ENCODE measurements at regions not wholly inside any gene's neighbourhood (a gene's known extent, or its start where the extent isn't known, plus 50 kb on each side); places are given as distances from the start of the nearest gene placed in this dataset.

DNA sequence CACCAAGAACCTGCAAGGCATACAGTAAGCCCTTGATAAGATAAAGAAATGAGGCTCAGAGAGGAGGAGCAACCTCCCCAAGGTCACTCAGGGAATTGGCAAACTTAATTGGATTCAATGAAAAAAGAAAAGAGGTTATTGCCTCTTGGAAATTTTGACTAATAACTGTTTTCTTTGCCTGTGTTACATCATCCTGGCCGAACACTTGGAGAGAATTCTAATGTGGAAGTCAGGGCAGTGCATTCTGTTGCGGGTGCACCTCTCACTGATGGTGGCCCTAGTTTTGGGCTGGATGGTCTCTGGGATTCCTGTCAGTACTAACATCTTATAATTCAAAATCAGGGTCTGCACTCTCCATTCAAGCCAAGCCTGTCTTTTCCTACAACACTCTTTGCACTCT is 186.2 kb upstream of the BCOR start:
- no peaks in the 10 kb centered on the region for H3K36me3 ChIP-seq (ENCODE audit: insufficient read depth, low read length)
- no peaks in the 10 kb centered on the region for H4K20me1 ChIP-seq (ENCODE audit: insufficient read depth)
- H2AFZ ChIP-seq (ENCODE audit: low read depth, low read length), result no peak overlapping the region
- H3K4me3 ChIP-seq (ENCODE audit: low read length), result no peak overlapping the region
- no peaks in the 10 kb centered on the region for H3K27me3 ChIP-seq (ENCODE audit: insufficient read depth, low read depth, low read length)
- no peak overlapping the region for H3K27ac ChIP-seq (ENCODE audit: low read length)
- H3K9ac ChIP-seq (ENCODE audit: low read length), result no peak overlapping the region
- H3F3A ChIP-seq (ENCODE audit: insufficient read depth, low read length, poor library complexity, severe bottlenecking), result no peaks in the 10 kb centered on the region
- no peaks in the 10 kb centered on the region for H3K9me2 ChIP-seq (ENCODE audit: insufficient read depth, low read length)
- H3K4me2 ChIP-seq (ENCODE audit: low read length), result no peak overlapping the region
- no peaks in the 10 kb centered on the region for H3K79me2 ChIP-seq (replicated peaks; ENCODE audit: insufficient read depth, low read length)
- TF ChIP-seq POLR2AphosphoS5 (IDR thresholded peaks at IDR 0.05) (no peak), SMC3 (conservative IDR thresholded peaks at IDR 0.05; ENCODE audit: poor library complexity) (no peak), RAD21 (conservative IDR thresholded peaks at IDR 0.05) (no peak), TAF1 (IDR thresholded peaks at IDR 0.05; ENCODE audit: low read depth) (no peak), EP300 (conservative IDR thresholded peaks at IDR 0.05; ENCODE audit: poor library complexity, severe bottlenecking) (no peak), MXI1 (conservative IDR thresholded peaks at IDR 0.05; ENCODE audit: poor library complexity, severe bottlenecking) (no peak), EZH2 (IDR thresholded peaks at IDR 0.05; ENCODE audit: borderline replicate concordance, insufficient read depth, low read length, poor library complexity, severe bottlenecking) (no peak)
- TF ChIP-seq, protein P1, sequence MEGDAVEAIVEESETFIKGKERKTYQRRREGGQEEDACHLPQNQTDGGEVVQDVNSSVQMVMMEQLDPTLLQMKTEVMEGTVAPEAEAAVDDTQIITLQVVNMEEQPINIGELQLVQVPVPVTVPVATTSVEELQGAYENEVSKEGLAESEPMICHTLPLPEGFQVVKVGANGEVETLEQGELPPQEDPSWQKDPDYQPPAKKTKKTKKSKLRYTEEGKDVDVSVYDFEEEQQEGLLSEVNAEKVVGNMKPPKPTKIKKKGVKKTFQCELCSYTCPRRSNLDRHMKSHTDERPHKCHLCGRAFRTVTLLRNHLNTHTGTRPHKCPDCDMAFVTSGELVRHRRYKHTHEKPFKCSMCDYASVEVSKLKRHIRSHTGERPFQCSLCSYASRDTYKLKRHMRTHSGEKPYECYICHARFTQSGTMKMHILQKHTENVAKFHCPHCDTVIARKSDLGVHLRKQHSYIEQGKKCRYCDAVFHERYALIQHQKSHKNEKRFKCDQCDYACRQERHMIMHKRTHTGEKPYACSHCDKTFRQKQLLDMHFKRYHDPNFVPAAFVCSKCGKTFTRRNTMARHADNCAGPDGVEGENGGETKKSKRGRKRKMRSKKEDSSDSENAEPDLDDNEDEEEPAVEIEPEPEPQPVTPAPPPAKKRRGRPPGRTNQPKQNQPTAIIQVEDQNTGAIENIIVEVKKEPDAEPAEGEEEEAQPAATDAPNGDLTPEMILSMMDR (IDR thresholded peaks at IDR 0.05; ENCODE audit: poor library complexity, severe bottlenecking), result no peak
- TF ChIP-seq, protein P2, sequence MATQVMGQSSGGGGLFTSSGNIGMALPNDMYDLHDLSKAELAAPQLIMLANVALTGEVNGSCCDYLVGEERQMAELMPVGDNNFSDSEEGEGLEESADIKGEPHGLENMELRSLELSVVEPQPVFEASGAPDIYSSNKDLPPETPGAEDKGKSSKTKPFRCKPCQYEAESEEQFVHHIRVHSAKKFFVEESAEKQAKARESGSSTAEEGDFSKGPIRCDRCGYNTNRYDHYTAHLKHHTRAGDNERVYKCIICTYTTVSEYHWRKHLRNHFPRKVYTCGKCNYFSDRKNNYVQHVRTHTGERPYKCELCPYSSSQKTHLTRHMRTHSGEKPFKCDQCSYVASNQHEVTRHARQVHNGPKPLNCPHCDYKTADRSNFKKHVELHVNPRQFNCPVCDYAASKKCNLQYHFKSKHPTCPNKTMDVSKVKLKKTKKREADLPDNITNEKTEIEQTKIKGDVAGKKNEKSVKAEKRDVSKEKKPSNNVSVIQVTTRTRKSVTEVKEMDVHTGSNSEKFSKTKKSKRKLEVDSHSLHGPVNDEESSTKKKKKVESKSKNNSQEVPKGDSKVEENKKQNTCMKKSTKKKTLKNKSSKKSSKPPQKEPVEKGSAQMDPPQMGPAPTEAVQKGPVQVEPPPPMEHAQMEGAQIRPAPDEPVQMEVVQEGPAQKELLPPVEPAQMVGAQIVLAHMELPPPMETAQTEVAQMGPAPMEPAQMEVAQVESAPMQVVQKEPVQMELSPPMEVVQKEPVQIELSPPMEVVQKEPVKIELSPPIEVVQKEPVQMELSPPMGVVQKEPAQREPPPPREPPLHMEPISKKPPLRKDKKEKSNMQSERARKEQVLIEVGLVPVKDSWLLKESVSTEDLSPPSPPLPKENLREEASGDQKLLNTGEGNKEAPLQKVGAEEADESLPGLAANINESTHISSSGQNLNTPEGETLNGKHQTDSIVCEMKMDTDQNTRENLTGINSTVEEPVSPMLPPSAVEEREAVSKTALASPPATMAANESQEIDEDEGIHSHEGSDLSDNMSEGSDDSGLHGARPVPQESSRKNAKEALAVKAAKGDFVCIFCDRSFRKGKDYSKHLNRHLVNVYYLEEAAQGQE (IDR thresholded peaks at IDR 0.05; ENCODE audit: borderline replicate concordance), result no peak
- no peaks in the 10 kb centered on the region for H3K9me3 ChIP-seq (ENCODE audit: low read length)

DNA sequence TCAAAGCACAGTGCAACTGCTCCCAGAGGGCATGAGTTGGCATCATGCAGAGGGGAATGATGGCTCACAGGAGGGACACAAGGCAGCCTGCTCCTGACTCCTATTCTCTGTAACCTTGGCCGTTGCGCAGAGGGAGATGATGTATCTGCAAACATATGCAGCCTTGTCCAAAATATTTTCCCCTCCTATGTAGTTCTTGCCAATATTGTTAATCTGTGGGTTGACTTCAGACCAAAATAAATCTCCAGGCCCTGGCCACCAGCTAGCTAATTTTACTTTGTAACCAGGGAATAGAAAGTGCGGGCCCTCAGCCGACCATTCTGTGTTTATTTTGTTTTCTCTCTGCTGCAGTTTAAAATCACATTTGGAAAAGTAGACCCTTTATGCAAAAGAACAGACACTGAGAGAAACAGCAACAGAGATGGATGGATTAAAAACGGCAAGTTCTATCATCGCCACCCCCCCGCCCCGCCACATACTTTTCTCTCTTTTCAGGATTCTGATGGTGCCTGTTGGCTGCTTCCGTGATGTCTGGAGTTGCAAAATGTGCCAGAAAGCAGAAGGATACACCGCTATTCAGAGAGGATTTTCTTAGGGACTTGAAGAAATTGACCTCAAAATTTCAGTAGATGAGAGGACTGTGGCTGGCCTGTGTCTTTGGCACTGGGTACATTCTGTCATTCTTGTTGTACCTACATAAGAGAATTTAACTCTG is 185.3 kb upstream of the BCOR start:
- H3K9me3 ChIP-seq (ENCODE audit: low read length), result no peaks in the 10 kb centered on the region
- no peak overlapping the region for H2AFZ ChIP-seq (ENCODE audit: low read depth, low read length)
- H3K27ac ChIP-seq (ENCODE audit: low read length), result no peak overlapping the region
- H3K4me3 ChIP-seq (ENCODE audit: low read length), result no peak overlapping the region
- TF ChIP-seq EP300 (conservative IDR thresholded peaks at IDR 0.05; ENCODE audit: poor library complexity, severe bottlenecking), result no peak
- TF ChIP-seq MXI1 (conservative IDR thresholded peaks at IDR 0.05; ENCODE audit: poor library complexity, severe bottlenecking), result no peak
- TF ChIP-seq, protein P1 (IDR thresholded peaks at IDR 0.05; ENCODE audit: poor library complexity, severe bottlenecking), result no peak
- no peak for TF ChIP-seq SMC3 (conservative IDR thresholded peaks at IDR 0.05; ENCODE audit: poor library complexity)
- TF ChIP-seq EZH2 (IDR thresholded peaks at IDR 0.05; ENCODE audit: borderline replicate concordance, insufficient read depth, low read length, poor library complexity, severe bottlenecking), result no peak
- TF ChIP-seq, protein P2 (IDR thresholded peaks at IDR 0.05; ENCODE audit: borderline replicate concordance), result no peak
- no peak for TF ChIP-seq TAF1 (IDR thresholded peaks at IDR 0.05; ENCODE audit: low read depth)
- TF ChIP-seq POLR2AphosphoS5 (IDR thresholded peaks at IDR 0.05), result no peak
- TF ChIP-seq RAD21 (conservative IDR thresholded peaks at IDR 0.05), result no peak
- no peak overlapping the region for H3K9ac ChIP-seq (ENCODE audit: low read length)
- no peak overlapping the region for H3K4me2 ChIP-seq (ENCODE audit: low read length)
- no peaks in the 10 kb centered on the region for H3F3A ChIP-seq (ENCODE audit: insufficient read depth, low read length, poor library complexity, severe bottlenecking)
- H3K9me2 ChIP-seq (ENCODE audit: insufficient read depth, low read length), result no peaks in the 10 kb centered on the region
- no peaks in the 10 kb centered on the region for H3K36me3 ChIP-seq (ENCODE audit: insufficient read depth, low read length)
- no peaks in the 10 kb centered on the region for H4K20me1 ChIP-seq (ENCODE audit: insufficient read depth)
- no peaks in the 10 kb centered on the region for H3K79me2 ChIP-seq (replicated peaks; ENCODE audit: insufficient read depth, low read length)
- no peaks in the 10 kb centered on the region for H3K27me3 ChIP-seq (ENCODE audit: insufficient read depth, low read depth, low read length)

Measured in neural cell (in vitro differentiated cells).